ENCODE measurements at regions not wholly inside any gene's neighbourhood (a gene's known extent, or its start where the extent isn't known, plus 50 kb on each side); places are given as distances from the start of the nearest gene placed in this dataset.

- TF ChIP-seq, protein P1, sequence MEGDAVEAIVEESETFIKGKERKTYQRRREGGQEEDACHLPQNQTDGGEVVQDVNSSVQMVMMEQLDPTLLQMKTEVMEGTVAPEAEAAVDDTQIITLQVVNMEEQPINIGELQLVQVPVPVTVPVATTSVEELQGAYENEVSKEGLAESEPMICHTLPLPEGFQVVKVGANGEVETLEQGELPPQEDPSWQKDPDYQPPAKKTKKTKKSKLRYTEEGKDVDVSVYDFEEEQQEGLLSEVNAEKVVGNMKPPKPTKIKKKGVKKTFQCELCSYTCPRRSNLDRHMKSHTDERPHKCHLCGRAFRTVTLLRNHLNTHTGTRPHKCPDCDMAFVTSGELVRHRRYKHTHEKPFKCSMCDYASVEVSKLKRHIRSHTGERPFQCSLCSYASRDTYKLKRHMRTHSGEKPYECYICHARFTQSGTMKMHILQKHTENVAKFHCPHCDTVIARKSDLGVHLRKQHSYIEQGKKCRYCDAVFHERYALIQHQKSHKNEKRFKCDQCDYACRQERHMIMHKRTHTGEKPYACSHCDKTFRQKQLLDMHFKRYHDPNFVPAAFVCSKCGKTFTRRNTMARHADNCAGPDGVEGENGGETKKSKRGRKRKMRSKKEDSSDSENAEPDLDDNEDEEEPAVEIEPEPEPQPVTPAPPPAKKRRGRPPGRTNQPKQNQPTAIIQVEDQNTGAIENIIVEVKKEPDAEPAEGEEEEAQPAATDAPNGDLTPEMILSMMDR (IDR thresholded peaks at IDR 0.05) = no peak
- no peak for TF ChIP-seq POLR2A (IDR thresholded peaks at IDR 0.05)
Measured at GRCh38 chr12:127294651-127295210, 972.2 kb upstream of the TMEM132C start.
